ENCODE measurements at regions not wholly inside any gene's neighbourhood (a gene's known extent, or its start where the extent isn't known, plus 50 kb on each side); places are given as distances from the start of the nearest gene placed in this dataset.

DNA sequence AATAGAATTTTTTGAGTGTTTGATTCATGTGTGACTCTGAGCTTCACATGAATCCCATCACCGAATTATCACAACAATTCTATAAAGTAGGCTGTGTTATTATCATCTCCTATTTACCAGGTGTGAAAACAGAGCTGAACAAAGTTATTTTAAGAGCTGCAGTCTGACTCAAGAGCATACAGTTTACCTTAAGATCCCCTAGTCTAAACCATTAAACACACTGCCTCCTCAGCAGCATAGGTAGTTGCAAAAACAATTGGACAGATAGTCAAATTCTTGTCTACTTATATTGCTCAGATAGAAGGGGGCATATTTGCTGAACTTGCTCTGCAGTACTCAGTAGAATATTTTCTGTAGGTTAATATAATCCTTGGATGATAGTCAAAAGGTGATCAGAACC lies 219.8 kb upstream of the ATP2B1 start:
- intact Hi-C loops (cut with micrococcal nuclease) = no loop called here
- dilution Hi-C loops (cut with MboI; ENCODE audit: extremely low pct_ligation_motif_present, low sequenced_read_pairs) = no loop called here
- H3K36me3 ChIP-seq (ENCODE audit: control insufficient read depth in 2 of 2, extremely low read depth in 1 of 2, insufficient read depth in 2 of 2, low read length in 2 of 2) = no peaks in the 10 kb centered on the region
- no peaks in the 10 kb centered on the region for H4K20me1 ChIP-seq (replicated peaks; ENCODE audit: control insufficient read depth, extremely low read depth, insufficient read depth, low read length)
- FAIRE-seq (no peak), DNase-seq (ENCODE audit: low read depth, low spot score) (no peak)
- ChIA-PET POLR2A (no interaction called here), CTCF (interaction anchor here (1.4 to 2.4 kb wide), 2 partner anchors 10 to 16 kb away, joined by 3 to 5 read pairs; no protein-coding TSS in a partner anchor)
- H3K27me3 ChIP-seq (ENCODE audit: control insufficient read depth in 2 of 2, insufficient read depth in 2 of 2, low read length in 2 of 2) = no peaks in the 10 kb centered on the region
- TF ChIP-seq EZH2 (IDR thresholded peaks at IDR 0.05; ENCODE audit: borderline replicate concordance, low read depth, low read length, severe bottlenecking) = no peak
- no peak for TF ChIP-seq POLR2AphosphoS5 (IDR thresholded peaks at IDR 0.05; ENCODE audit: insufficient read depth, low read depth, low read length)
- TF ChIP-seq, protein P1, sequence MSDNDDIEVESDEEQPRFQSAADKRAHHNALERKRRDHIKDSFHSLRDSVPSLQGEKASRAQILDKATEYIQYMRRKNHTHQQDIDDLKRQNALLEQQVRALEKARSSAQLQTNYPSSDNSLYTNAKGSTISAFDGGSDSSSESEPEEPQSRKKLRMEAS (IDR thresholded peaks at IDR 0.05; ENCODE audit: insufficient read depth, insufficient read length) = no peak
- TF ChIP-seq GATA2 (IDR thresholded peaks at IDR 0.05; ENCODE audit: insufficient read depth, insufficient read length, low read depth, low read length) = no peak
- TF ChIP-seq POLR2A (IDR thresholded peaks at IDR 0.05; ENCODE audit: low read depth, low read length) = no peak
- TF ChIP-seq FOS (IDR thresholded peaks at IDR 0.05; ENCODE audit: borderline replicate concordance, insufficient read depth, low read length) = no peak
- TF ChIP-seq, protein P2, sequence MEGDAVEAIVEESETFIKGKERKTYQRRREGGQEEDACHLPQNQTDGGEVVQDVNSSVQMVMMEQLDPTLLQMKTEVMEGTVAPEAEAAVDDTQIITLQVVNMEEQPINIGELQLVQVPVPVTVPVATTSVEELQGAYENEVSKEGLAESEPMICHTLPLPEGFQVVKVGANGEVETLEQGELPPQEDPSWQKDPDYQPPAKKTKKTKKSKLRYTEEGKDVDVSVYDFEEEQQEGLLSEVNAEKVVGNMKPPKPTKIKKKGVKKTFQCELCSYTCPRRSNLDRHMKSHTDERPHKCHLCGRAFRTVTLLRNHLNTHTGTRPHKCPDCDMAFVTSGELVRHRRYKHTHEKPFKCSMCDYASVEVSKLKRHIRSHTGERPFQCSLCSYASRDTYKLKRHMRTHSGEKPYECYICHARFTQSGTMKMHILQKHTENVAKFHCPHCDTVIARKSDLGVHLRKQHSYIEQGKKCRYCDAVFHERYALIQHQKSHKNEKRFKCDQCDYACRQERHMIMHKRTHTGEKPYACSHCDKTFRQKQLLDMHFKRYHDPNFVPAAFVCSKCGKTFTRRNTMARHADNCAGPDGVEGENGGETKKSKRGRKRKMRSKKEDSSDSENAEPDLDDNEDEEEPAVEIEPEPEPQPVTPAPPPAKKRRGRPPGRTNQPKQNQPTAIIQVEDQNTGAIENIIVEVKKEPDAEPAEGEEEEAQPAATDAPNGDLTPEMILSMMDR (IDR thresholded peaks at IDR 0.05; ENCODE audit: extremely low read depth in 1 of 2, insufficient read depth in 1 of 2, low read depth in 1 of 2, low read length in 2 of 2) = no peak
- no peak for TF ChIP-seq MYC (IDR thresholded peaks at IDR 0.05; ENCODE audit: low read depth, low read length)
- TF ChIP-seq JUN (IDR thresholded peaks at IDR 0.05; ENCODE audit: borderline replicate concordance, insufficient read depth, insufficient read length, low read depth) = no peak
- BruUV-seq (replicated peaks) = no TSS peak
- no peak overlapping the region for H3K4me3 ChIP-seq (replicated peaks in 1 of 3; ENCODE audit: insufficient read depth in 1 of 3, low read depth in 1 of 3, low read length in 3 of 3)
- H3K9me3 ChIP-seq (replicated peaks; ENCODE audit: control insufficient read depth, insufficient read depth, low read length) = no peaks in the 10 kb centered on the region
- H3K27ac ChIP-seq (ENCODE audit: insufficient read depth, low read depth, low read length) = no peak overlapping the region
- no peak overlapping the region for H2AFZ ChIP-seq (ENCODE audit: low read depth, low read length)
- H3K9me1 ChIP-seq (replicated peaks; ENCODE audit: control insufficient read depth, extremely low read depth, insufficient read depth, low read length) = no peaks in the 10 kb centered on the region
- no peak overlapping the region for H3K4me2 ChIP-seq (ENCODE audit: insufficient read depth, low read length)
- no peak overlapping the region for H3K9ac ChIP-seq (replicated peaks; ENCODE audit: extremely low read depth, insufficient read depth, low read length)
- H3K4me1 ChIP-seq (ENCODE audit: control insufficient read depth, extremely low read depth, insufficient read depth, low read length) = no peaks in the 10 kb centered on the region
- H3K79me2 ChIP-seq (ENCODE audit: control insufficient read depth, insufficient read depth, low read length) = no peaks in the 10 kb centered on the region
